Tongue (tissue), 1 donor: ENCODE measurements at regions not wholly inside any gene's neighbourhood (a gene's known extent, or its start where the extent isn't known, plus 50 kb on each side); places are given as distances from the start of the nearest gene placed in this dataset.

ENCODE experiments used
- DNase-seq: peaks from one replicate; pipeline ENCODE4 v3.0.0-alpha.2; 2015

DNA sequence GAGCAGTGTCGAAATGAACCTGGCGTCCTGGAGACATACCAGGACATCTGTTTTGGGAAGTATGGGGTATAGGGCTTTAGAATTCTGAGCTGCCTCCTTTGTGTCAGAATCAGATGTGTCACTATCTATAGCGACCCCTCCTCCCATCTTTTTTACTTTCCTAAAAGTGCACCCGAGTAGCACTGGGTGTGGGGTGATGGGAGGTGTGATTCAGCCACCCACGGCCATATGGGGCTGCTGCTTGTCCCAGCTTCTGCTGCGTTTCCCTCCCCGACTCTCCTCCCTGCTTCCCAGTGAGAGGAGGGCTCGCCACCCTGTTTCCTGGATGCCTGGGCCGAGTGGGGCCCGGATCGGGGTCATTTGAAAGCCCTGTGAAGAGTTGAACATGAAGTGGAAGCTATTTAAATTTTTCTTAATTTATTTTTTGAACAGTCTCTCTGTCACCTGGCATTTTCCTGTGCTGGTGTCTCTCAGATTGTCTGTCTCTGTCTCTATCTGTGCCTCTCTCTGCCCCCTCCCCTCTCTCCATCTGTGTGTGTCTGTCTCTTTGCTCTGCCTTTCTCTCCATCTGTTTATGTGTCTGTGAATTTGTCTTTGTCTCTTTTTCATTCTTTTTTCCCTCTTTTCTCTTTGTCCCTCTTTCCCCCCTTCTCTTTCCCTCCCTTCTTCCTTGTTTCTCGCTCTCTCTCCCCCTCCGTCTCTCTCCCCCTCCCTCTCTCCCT lies 638.8 kb upstream of the EEF2KMT start:
- DNase-seq, result no peak

- DNase-seq, result no peak
Measured at GRCh38 chr16:5735444-5735843, 637.8 kb upstream of the EEF2KMT start.

DNA sequence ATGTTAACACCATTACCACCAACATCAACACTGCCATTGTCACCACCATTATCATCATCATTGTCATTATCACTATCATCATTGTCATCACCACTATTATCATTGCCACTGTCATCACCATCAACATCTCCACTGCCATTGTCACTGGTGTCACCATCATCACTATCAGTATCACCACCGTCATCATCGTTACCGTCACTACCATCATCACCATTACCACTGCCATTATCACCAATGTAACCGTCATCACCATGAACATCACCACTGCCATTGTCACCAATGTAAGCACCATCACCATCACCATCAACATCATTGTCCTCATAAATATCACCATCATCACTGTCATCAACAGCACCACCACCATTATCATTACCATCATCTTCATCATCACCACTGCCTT lies 633.2 kb upstream of the EEF2KMT start:
- DNase-seq, result no peak

DNA sequence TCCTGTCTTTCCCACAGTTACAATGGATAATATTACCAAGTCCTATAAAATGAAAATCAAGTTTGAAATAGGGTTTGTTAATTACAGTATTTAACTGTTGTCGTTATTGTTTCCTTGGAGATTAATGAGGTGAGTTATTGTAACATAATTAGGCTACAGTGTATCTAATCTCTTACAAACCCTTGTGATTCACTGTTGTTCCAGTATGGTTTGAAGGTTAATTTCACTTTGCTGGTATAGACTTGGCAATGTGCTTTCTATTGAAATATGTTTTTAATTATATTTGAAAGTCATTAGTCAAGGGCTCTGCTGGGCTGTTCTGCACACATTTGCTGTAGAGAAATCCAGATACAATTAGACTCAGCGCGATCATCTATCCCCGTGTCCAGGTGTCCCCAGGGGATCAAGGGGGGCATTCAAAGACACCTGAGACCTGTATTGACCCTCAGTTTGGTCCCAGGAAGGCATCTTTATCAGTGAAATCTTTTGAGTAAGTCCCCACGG lies 624.6 kb upstream of the EEF2KMT start:
- DNase-seq, result no peak

GRCh38 chr16:5715155-5715554 lies 617.6 kb upstream of the EEF2KMT start:
- no peak for DNase-seq

DNA sequence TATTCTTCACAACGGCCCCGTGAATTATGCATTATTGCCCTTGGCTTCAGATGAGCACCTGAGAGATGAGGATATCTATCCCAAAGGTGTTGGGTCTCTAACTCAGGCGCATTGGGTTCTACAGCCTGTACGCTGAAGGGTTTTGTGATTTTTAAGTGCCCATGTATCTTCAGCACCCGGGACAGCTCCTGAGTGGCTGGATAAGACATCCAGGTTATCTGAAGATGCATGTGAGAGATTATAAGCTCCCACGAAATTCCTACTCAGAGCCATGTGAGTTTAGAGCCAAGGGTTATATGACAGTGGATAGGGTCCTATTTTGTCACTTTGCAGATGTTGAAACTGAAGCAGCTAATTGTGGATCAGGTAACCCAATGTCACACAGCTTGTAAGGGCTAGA lies 612.3 kb upstream of the EEF2KMT start:
- peak; percentile 54 for DNase-seq

- no peak for DNase-seq
Measured at GRCh38 chr16:5706211-5706610, 608.6 kb upstream of the EEF2KMT start.

GRCh38 chr16:5704271-5704670 lies 606.7 kb upstream of the EEF2KMT start:
- no peak for DNase-seq

- DNase-seq, result no peak
Measured at GRCh38 chr16:5693426-5693825, 595.8 kb upstream of the EEF2KMT start.

DNA sequence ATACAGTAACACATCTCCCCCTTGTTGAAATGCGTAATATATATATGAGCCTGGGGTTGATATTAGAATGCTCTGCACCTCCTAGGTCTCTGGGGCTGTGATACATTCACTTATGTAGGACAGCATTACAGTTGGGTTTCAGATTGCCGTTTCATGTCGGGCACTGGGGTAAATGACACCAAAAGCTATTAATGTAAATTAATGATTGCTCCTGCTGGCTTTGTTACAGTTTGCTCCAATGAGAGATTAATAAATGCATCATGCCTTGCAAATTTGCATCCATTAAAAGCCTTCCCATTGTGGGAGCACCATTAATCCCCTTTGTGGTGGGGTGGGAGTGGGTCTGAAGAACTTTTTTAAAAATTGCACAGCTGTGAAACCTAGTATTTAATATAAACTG lies 584.4 kb upstream of the EEF2KMT start:
- DNase-seq, result no peak

DNA sequence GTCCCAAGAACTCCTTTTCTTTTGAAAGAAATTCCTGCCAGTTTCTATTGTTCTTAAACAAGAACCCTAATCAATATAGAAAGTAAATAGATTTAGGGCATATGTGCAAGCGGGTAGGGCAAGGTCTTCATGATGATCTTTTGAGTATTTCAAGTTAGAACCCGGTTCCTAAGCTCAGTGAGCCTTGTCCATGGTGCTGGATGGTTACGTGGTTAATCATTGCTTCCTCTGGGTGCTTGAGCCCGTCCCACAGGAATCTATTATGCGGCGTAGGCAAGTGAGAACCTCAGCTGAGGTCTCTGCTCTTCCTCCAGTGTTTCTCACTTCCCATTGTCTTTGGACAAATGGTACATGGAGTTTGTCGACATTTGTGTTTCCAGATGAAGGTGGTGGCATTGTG lies 580.8 kb upstream of the EEF2KMT start:
- peak; percentile 22 for DNase-seq

- no peak for DNase-seq
Measured at GRCh38 chr16:5671421-5671820, 573.8 kb upstream of the EEF2KMT start.

- DNase-seq, result no peak
Measured at GRCh38 chr16:5670198-5670597, 572.6 kb upstream of the EEF2KMT start.

DNA sequence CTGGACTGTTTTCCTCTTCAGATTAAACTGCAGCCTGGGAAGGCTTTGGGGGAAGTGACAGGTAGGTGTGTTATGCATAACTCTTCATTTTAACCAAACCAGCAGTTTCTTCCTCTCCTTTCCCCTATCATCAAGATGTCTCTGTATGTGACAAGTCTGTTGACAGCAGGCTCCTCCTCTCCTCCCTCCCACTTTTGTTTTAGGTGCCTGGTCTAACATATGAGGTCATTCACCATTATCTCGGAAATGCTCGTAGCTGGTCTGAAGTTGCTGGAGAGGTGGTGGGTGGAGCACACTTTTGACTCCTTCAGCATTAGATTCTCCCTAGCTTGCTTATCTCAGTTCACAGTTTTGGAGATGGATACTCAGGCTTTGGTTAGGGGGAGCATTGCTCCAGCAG lies 571.0 kb upstream of the EEF2KMT start:
- no peak for DNase-seq

DNA sequence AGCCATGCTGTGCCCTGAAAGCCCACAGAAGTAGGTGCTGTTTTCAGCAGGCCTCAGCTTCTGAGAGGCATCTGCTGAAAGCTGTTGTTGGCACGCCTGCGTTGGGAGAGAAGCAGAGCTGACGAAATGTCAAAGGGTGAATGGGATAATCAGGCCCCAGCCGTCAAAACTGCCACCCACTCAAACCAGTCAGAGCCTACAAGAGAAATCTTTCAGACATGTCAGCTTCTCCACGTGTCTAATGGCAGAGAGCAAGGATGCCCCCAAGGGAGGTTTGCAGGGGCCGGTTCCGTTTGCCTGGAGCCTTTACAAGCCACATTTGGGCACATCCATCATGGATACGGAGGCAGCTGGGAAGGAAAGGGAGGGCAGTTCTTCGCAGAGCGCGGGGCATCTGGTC lies 568.2 kb upstream of the EEF2KMT start:
- DNase-seq, result peak; percentile 3

GRCh38 chr16:5653789-5654188 lies 556.2 kb upstream of the EEF2KMT start:
- DNase-seq, result no peak

GRCh38 chr16:5653041-5653440 lies 555.4 kb upstream of the EEF2KMT start:
- DNase-seq, result no peak

DNA sequence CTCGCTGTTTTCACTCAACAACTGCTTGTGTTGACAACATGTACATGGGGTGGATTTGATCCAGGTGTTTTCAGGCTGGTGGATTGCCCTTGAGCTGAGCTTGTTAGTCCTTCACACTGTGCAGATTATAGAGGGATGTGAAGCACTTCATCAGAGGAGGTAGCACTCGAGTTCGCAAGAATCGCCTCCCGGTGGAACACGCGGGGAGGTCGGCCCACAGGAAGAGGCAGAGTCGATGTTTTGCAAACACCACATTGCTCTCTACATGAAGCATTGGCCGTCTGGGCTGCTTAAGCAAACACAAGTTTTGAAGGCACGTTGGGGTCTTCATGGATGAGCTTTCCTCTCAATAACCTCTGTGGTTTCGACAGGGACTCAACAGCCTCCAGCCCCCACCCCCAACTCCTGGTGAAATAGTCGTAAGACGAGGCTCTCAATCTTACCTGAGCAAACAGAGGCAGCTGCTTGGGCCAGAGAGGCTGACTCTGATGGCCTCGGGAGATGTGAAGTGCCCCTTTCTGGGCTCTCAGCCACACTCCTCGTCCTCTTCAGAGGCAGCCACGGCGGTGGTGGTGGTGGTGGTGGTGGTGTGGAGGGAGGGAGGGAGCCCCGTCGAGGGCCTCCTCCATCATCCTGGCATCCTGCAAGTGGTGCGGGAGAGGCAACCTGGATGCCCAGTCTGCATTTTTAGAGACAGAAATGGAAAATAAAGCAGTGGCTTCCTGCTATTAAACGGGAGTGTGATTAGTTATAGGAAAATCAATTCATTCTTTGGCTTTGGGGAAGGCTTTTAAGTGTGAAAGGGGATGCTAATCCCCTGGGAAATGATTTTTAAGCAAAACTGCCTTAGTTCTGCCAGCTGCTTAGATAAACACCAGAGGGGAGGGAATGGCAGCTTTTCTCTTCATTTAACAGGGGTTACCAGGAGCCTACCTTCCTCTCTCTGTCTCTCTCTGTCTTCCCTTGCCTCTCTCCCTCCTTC lies 552.5 kb upstream of the EEF2KMT start:
- DNase-seq, result no peak

- DNase-seq, result no peak
Measured at GRCh38 chr16:5647051-5647450, 549.5 kb upstream of the EEF2KMT start.

DNA sequence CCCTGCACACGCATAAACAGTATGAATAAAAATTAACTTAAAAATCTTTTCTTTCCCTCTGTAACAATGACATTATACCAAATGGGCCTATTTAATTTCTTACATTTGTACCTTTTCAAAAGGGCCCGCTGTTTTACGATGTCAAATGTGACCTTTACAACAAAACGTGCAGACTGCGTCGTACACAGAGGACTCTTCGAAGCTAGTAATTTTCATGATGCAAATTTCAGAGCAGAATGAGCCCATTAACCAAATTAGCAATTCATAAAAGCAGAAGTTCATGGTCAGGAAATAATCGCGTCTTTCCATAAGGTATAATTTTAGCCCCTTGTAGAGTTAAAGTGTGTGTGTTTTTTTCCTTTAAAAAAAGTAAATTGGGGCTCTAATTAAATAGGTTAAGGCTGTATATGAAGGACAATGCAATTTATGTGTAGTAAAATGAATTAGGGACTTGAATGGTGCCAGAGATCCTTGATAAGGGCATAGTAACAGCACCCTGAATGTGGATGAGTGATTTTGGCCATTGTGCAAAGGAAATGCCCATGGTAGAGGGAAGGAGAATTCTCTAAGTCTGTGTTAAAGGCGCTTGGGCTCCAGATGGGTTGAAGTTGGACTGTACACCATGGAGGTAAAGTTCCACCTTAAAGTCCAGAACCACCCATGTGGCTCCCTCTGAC lies 546.4 kb upstream of the EEF2KMT start:
- DNase-seq, result no peak

GRCh38 chr16:5642436-5642835 lies 544.8 kb upstream of the EEF2KMT start:
- DNase-seq, result no peak

DNA sequence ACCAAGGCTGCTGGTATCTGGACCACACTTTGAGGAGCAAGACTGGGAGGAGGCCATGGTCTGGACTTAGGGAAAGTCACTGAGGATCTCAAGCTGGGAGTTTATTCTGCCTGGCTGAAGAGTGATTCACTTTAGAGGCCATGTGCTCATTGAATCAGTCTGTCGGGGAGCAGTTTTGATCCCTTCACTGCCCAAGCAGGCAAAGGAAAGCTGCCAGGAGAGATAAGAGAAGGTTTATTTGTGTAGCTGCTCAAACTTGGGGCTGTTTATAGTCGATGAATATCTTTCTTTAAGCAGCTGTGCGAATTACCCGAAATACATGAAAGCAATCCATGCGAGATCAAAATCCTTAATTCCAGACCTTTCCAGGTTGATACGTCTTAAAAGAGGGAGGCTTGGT lies 544.4 kb upstream of the EEF2KMT start:
- no peak for DNase-seq

- no peak for DNase-seq
Measured at GRCh38 chr16:5640883-5641282, 543.3 kb upstream of the EEF2KMT start.
